C4-2B (cell line): ENCODE measurements at regions not wholly inside any gene's neighbourhood (a gene's known extent, or its start where the extent isn't known, plus 50 kb on each side); places are given as distances from the start of the nearest gene placed in this dataset.

Experiments used
- CTCF ChIP-seq: fragments of 450-650 bp; conservative IDR thresholded peaks from 2 replicates; pipeline ENCODE4 v1.5.1; 2017; ENCODE audit warnings: mild to moderate bottlenecking
- ZFX ChIP-seq: fragments of 450-650 bp; IDR thresholded peaks from 2 replicates; pipeline ENCODE4 v1.6.1; 2017

- TF ChIP-seq CTCF (no peak), ZFX (no peak)
These were observed 241.5 kb downstream of the SATB2 start for GRCh38 chr2:199216253-199216652.
